ENCODE measurements at regions not wholly inside any gene's neighbourhood (a gene's known extent, or its start where the extent isn't known, plus 50 kb on each side); places are given as distances from the start of the nearest gene placed in this dataset.

DNA sequence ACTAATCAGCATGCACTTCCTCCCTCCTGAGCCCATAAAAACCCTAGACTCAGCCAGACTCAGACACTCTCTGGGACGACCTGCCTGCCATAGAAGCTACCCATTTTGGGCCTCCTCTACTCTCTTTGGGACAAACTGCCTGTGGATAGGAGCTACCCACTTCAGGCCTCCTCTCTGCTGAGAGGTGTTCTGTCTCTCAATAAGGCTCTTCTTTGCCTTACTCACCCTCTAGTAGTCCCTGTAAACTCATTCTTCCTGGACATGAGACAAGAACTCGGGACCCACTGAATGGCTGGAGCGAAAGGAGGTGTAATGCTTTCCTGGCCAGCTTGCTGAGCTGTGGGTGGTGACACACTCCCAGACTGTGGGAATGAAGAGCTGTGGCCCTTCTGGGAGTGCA, 424.8 kb upstream of the FZD8 start:
- TF ChIP-seq POLR2A (IDR thresholded peaks at IDR 0.05): no peak
- TF ChIP-seq, protein P1, sequence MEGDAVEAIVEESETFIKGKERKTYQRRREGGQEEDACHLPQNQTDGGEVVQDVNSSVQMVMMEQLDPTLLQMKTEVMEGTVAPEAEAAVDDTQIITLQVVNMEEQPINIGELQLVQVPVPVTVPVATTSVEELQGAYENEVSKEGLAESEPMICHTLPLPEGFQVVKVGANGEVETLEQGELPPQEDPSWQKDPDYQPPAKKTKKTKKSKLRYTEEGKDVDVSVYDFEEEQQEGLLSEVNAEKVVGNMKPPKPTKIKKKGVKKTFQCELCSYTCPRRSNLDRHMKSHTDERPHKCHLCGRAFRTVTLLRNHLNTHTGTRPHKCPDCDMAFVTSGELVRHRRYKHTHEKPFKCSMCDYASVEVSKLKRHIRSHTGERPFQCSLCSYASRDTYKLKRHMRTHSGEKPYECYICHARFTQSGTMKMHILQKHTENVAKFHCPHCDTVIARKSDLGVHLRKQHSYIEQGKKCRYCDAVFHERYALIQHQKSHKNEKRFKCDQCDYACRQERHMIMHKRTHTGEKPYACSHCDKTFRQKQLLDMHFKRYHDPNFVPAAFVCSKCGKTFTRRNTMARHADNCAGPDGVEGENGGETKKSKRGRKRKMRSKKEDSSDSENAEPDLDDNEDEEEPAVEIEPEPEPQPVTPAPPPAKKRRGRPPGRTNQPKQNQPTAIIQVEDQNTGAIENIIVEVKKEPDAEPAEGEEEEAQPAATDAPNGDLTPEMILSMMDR (IDR thresholded peaks at IDR 0.05): no peak
